K562 (cell line): ENCODE measurements at regions not wholly inside any gene's neighbourhood (a gene's known extent, or its start where the extent isn't known, plus 50 kb on each side); places are given as distances from the start of the nearest gene placed in this dataset.

Experiments used
- CTBP1 ChIP-seq: fragments of 450-650 bp; IDR thresholded peaks from 2 replicates; pipeline ENCODE4 v1.6.1; 2016; ENCODE audit warnings: borderline replicate concordance
- ESRRA ChIP-seq: fragments of 450-650 bp; IDR thresholded peaks from 2 replicates; pipeline ENCODE4 v1.6.1; 2014; ENCODE audit warnings: low read depth, mild to moderate bottlenecking, moderate library complexity, borderline replicate concordance
- HDGF ChIP-seq: fragments of 450-650 bp; IDR thresholded peaks from 2 replicates; pipeline ENCODE4 v1.6.1; 2016
- KAT7 ChIP-seq: sonication (generic); formaldehyde crosslinking; IDR thresholded peaks from 2 replicates; pipeline ENCODE4 v1.8.0; 2022; ENCODE audit warnings: missing genetic modification reagents, mild to moderate bottlenecking, borderline replicate concordance
- KAT8 ChIP-seq: fragments of 450-650 bp; IDR thresholded peaks from 2 replicates; pipeline ENCODE4 v1.6.1; 2016; ENCODE audit warnings: low read depth, mild to moderate bottlenecking
- MXI1 ChIP-seq: IDR thresholded peaks from 2 replicates; pipeline ENCODE4 v1.6.1; 2011; ENCODE audit warnings: low read depth, mild to moderate bottlenecking, improper control_type of control experiment, low read length
- RAD21 ChIP-seq, 2 experiments: fragments of 250-450 bp in 1 of 2; fragments of 450-650 bp in 1 of 2; sonication (Bioruptor Pico) in 1 of 2; formaldehyde crosslinking in 1 of 2; IDR thresholded peaks in 1 of 2; conservative IDR thresholded peaks in 1 of 2; 2 replicates each; pipeline versions ENCODE4 v1.4.0 to v1.8.0; 2020 to 2022; ENCODE audit warnings: mild to moderate bottlenecking in 2 of 2, moderate library complexity in 1 of 2
- RAD51 ChIP-seq: fragments of 450-650 bp; IDR thresholded peaks from 2 replicates; pipeline ENCODE4 v1.7.1; 2016; ENCODE audit warnings: low read depth, mild to moderate bottlenecking, borderline replicate concordance
- SMARCE1 ChIP-seq: fragments of 450-650 bp; IDR thresholded peaks from 2 replicates; pipeline ENCODE4 v1.7.1; 2016; ENCODE audit warnings: mild to moderate bottlenecking
- SMC3 ChIP-seq: conservative IDR thresholded peaks from 2 replicates; pipeline ENCODE4 v1.6.1; 2011; ENCODE audit warnings: low read depth, low read length, improper control_type of control experiment; ENCODE audit not compliant: insufficient read depth
- TF ChIP-seq, protein P1 (sequence below): fragments of 200-400 bp; formaldehyde crosslinking; IDR thresholded peaks from 2 replicates; pipeline ENCODE4 v1.6.1; 2017; ENCODE audit warnings: mild to moderate bottlenecking, low read depth, low read length, moderate library complexity

DNA sequence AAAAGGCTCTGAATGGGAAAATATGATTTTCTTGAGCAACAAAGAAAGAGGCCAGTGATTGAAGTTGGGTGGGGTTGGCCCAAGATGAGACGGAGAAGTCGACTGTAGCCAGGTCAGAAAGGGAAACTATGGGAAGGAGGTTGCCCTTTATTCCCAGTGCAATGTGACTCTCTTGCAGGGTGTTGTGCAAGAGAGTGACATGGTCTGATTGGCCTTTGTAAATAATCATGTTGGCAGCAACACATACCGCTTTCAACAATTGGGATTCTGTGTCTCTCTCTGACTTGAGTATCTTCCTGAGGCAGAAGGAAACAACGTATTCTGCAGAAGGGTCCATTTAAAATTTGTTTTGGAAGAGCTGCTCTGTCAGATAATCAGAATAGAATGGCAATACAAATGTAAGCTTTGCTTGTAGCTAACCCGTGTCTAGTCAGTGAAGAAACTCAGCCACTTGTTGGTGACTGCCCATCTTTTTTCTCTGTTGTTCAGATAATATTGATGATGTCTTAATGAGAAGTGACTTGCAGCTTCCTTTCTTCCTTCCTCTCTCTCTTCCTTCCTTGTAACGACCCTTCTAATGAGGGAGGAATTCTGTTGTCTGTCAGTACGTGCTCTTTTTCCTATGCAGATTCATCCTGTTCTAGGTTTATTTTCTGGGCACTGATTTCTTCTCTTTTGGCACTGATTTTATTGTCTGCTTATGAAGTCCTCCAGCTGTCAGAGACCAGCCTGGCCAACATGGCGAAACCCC is 311.0 kb upstream of the FAM98A start:
- TF ChIP-seq CTBP1 (no peak), SMARCE1 (no peak), MXI1 (no peak), ESRRA (no peak), RAD21 (CRISPR knock-in tag; conservative IDR thresholded peaks at IDR 0.05 in 1 of 2, IDR thresholded peaks at IDR 0.05 in 1 of 2) (no peak), RAD51 (no peak), SMC3 (no peak), KAT7 (CRISPR knock-in tag) (no peak), KAT8 (no peak), HDGF (no peak)
- TF ChIP-seq, protein P1, sequence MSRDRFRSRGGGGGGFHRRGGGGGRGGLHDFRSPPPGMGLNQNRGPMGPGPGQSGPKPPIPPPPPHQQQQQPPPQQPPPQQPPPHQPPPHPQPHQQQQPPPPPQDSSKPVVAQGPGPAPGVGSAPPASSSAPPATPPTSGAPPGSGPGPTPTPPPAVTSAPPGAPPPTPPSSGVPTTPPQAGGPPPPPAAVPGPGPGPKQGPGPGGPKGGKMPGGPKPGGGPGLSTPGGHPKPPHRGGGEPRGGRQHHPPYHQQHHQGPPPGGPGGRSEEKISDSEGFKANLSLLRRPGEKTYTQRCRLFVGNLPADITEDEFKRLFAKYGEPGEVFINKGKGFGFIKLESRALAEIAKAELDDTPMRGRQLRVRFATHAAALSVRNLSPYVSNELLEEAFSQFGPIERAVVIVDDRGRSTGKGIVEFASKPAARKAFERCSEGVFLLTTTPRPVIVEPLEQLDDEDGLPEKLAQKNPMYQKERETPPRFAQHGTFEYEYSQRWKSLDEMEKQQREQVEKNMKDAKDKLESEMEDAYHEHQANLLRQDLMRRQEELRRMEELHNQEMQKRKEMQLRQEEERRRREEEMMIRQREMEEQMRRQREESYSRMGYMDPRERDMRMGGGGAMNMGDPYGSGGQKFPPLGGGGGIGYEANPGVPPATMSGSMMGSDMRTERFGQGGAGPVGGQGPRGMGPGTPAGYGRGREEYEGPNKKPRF: no peak
